PC-9 (cell line): ENCODE measurements at regions not wholly inside any gene's neighbourhood (a gene's known extent, or its start where the extent isn't known, plus 50 kb on each side); places are given as distances from the start of the nearest gene placed in this dataset.

Experiments
- CTCF ChIP-seq: fragments of 200-600 bp; sonication (generic); conservative IDR thresholded peaks from 2 replicates; pipeline ENCODE4 v1.6.1; 2017; ENCODE audit warnings: mixed run types, antibody characterized with exemption, mild to moderate bottlenecking, moderate library complexity
- EZH2 ChIP-seq: fragments of 200-600 bp; sonication (generic); IDR thresholded peaks from 2 replicates; pipeline ENCODE4 v1.8.0; 2017; ENCODE audit warnings: antibody characterized with exemption, low read depth

GRCh38 chr1:50350421-50350820, 72.8 kb downstream of the DMRTA2 start:
- TF ChIP-seq EZH2 (no peak), CTCF (no peak)
